ENCODE measurements at regions not wholly inside any gene's neighbourhood (a gene's known extent, or its start where the extent isn't known, plus 50 kb on each side); places are given as distances from the start of the nearest gene placed in this dataset.

DNA sequence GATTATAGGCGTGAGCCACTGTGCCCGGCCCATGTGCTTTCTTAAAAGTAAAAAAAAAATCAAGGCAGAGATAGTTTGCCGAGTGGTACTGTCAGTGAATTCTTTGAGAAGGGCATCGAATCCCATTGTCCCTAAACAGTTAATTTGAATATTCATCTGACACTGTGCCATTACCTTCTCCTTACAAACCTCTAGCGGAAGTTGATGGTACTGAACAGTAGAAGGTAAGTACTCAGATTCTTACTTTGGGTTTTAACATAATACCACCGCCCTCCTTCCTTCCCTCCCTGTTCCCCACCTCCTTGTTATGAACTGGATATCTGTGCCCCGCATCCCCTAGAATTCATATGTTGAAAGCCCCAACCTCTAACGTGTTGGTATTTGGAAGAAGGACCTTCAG, 58.2 kb upstream of the CLMP start:
- DNase-seq: no peak

DNA sequence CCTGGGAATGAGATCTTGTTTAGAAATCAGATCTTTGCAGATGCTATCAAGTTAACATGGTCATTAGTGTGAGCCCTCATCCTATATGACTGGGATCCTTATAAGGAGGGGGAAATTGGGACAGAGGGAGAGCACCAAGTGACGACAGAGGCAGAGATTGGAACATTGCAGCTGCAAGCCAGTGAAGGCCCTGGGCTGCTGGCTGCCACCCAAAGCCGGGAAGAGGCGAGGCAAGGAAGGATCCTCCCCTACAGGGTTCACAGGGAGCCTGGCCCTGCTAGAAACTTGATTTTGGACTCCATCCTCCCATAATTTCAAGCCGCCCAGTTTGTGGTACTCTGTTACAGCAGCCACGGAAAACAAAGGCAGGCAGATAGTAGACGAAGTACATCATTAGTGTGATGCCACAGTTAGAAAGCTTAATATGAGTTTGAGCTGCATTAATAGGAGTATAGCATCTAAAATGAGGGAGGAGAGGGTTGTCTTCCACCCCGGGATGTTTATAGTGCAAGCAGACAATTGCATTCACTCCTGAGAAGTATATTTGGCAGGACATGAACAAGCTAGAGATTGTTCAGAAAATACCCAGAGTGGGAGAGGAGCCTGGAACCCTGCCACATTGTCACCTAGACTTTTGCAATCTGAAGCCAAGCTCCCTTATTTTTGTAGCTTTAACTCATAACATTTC, 56.8 kb upstream of the CLMP start:
- no peak for DNase-seq

DNA sequence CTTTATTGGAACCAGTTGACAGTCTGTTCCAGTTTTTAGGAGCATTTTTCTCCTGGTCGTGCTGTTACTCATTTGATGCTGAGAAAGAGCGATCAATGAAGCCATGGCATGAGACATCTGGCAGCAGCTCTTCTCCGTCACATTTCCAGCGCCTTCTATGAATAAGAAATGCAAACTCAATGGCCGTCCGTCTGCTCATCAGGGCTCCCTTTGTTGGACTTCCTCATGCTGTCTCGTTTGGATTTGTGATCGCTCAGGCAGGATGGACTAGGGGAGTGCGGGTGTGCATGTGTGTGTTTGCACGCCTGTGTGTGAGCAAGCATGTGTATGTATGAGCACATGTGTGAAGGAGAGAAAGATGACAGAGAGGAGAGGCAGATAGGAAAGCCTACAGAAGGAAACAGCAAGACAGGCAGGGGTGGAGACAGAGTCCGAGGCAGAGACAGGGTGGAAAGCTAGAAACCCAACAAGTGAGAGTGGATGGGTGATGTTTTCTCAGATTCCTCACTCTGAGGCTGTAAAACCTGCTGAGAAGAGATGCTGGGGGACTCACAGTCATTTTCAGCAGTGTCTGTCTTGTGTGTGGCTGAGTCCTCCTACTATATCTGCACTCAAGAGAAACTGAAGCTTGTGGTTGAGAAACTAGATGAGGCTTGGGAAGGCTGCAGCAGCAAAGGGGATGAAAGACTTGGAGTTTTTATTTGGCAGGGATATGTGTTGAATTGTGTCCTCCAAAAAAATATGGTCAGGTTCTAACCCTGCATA, 56.0 kb upstream of the CLMP start:
- no peak for DNase-seq

DNA sequence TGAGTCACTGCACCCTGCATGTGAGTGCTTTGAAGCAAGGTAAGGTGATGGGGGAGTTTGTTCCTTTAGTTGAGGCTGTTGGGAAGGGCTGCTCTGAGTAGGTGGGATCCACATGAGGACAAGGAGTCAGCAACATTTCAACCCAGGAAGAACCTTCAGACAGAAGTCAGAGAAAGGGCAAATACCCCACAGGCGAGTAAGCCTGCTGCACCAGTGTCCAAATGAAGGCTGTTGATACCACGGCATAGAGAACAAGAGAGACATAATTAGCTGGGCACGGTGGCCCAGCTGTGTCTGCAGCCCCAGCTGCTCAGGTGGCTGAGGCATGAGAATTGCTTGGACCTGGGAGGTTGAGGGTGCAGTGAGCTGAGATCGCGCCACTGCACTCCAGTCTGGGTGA, 54.3 kb upstream of the CLMP start:
- DNase-seq: no peak

DNA sequence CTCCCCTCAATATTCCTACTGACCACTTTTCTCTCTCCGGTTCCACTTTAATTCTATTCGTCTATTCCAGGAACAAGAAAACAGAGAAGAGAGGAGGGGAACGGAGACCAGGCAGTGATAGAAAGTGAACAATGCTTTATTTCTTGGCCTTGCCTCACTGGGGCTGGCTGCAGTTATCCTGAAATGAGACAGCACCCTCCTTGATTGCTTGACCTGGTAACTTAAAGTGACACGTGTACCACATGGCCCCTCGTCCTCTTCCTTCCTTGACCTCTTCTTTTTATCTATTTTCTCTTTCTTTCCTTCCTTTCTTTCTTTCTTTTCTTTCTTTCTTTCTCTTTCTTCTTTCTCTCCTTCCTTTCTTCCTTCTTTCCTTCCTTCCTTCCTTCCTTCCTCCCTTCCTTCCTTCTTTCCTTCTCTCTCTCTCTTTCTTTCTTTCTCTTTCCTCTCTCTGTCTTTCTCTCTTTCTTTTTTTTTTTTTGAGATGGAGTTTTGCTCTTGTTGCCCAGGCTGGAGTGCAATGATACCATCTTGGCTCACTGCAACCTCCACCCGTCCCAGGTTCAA, 52.8 kb upstream of the CLMP start:
- DNase-seq: no peak

DNA sequence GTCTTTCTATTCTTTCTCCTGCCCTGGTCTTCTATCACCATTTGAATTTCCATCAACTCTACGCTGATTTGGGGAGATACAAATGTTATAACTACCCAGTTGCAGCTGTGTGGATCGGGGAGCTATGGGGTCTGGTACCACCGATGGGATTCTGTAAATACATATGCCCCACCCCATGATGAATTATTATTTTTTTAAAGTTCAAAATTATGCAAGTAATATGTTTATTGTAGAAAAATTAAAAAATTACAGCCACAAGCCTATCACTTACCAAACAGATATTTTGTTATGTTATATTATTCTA, 52.4 kb upstream of the CLMP start:
- DNase-seq: no peak

DNA sequence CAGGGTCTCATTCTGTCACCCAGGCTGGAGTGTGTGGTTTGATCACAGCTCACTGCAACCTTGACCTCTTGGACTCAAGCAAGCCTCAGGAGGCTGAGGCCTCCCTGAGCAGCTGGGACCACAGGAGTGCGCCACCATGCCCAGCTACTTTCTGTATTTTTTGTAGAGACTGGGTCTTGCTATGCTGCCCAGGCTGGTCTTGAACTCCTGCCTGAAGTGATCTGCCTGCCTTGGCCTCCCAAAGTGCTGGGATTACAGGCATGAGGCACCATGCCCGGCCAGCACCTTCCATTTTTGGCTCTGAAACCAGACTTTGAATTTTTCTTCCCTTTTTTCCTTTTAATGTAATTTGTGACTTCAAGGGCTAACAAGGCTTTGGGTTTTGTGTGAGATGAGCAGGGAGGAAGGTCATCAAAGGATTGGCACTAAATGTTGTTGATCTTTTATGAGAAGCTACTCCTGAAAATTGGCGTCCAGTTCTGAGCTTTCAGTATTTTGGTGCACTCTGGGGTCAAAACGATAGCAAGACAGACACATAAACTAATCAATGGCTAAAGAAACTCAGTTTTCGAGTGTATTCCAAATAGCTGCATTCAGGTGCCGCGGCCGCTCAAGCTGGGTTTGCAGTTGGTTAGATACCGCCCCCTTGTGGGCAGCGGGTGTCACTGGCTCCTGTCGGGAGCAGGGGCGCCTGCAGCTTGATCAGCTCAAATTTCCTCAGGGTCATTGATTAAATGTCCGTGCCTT, 51.9 kb upstream of the CLMP start:
- DNase-seq: peak; percentile 76 to 77

DNA sequence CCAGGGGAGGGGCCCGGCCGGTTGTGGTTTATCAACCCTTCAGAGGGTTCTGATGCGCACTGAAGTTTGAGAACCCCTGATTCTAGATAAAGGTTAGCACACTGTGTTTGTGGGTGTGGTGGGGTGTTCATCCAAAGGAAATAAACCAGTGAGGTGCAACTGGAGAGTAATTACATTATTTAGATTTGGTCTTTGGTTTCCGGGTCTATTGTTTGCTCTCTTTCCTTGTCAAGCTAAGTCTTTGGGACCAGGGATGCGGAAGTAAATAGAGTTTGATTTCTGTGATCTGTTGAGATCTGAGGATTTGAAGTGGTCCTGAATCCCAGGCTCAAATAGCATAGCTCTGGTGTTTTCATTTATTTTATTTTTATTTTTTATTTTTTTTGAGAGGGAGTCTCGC, 50.5 kb upstream of the CLMP start:
- DNase-seq: no peak
